ENCODE measurements at regions not wholly inside any gene's neighbourhood (a gene's known extent, or its start where the extent isn't known, plus 50 kb on each side); places are given as distances from the start of the nearest gene placed in this dataset.

GRCh38 chr2:236686561-236686960 lies 116.9 kb downstream of the ACKR3 start:
- POLR2A ChIA-PET (ENCODE audit: unreplicated experiment) = no interaction called here
- Histone ChIP-seq H3K4me1 (replicated peaks; ENCODE audit: insufficient read depth) (no peaks in the 10 kb centered on the region), H3K9me3 (ENCODE audit: insufficient read depth, low read depth) (no peaks in the 10 kb centered on the region), H2AFZ (no peak overlapping the region), H3F3A (ENCODE audit: insufficient read depth, low read depth) (no peaks in the 10 kb centered on the region), H3K79me2 (ENCODE audit: low read depth) (no peaks in the 10 kb centered on the region), H3K36me3 (ENCODE audit: low read depth) (no peaks in the 10 kb centered on the region), H3K4me2 (no peak overlapping the region), H3K4me3 (no peak overlapping the region), H3K27ac (no peak overlapping the region), H3K9me2 (ENCODE audit: insufficient read depth) (no peaks in the 10 kb centered on the region), H4K20me1 (ENCODE audit: insufficient read depth) (no peaks in the 10 kb centered on the region), H3K27me3 (ENCODE audit: insufficient read depth, low read depth) (peaks cover 12% of the 10 kb centered on the region; the same call in 1 of the 2 replicates)
- no peak for DNase-seq
- CTCF ChIA-PET = no interaction called here
- TF ChIP-seq CTCF (conservative IDR thresholded peaks at IDR 0.05) (no peak), EZH2 (IDR thresholded peaks at IDR 0.05; ENCODE audit: low read depth) (no peak)
- BruUV-seq (replicated peaks) = no TSS peak
- intact Hi-C loops (cut with micrococcal nuclease; ENCODE audit: unreplicated experiment) = no loop called here

- Histone ChIP-seq H3K27ac (no peak overlapping the region), H3K4me1 (replicated peaks; ENCODE audit: insufficient read depth) (no peaks in the 10 kb centered on the region), H3K4me2 (no peak overlapping the region), H3K9me2 (ENCODE audit: insufficient read depth) (no peaks in the 10 kb centered on the region), H3K27me3 (ENCODE audit: insufficient read depth, low read depth) (peaks cover 16% of the 10 kb centered on the region; the same call in 1 of the 2 replicates), H3F3A (ENCODE audit: insufficient read depth, low read depth) (no peaks in the 10 kb centered on the region), H3K79me2 (ENCODE audit: low read depth) (no peaks in the 10 kb centered on the region), H4K20me1 (ENCODE audit: insufficient read depth) (no peaks in the 10 kb centered on the region), H3K9me3 (ENCODE audit: insufficient read depth, low read depth) (no peaks in the 10 kb centered on the region), H3K36me3 (ENCODE audit: low read depth) (no peaks in the 10 kb centered on the region), H3K4me3 (no peak overlapping the region), H2AFZ (no peak overlapping the region)
- intact Hi-C loops (cut with micrococcal nuclease; ENCODE audit: unreplicated experiment) = no loop called here
- CTCF ChIA-PET = no interaction called here
- no peak for TF ChIP-seq EZH2 (IDR thresholded peaks at IDR 0.05; ENCODE audit: low read depth)
- TF ChIP-seq CTCF (conservative IDR thresholded peaks at IDR 0.05) = no peak
- no TSS peak for BruUV-seq (replicated peaks)
- DNase-seq = no peak
- POLR2A ChIA-PET (ENCODE audit: unreplicated experiment) = interaction anchor here (0.7 kb wide), 1 partner anchor 115 kb away, joined by 6 read pairs; no protein-coding TSS in a partner anchor
These were observed 117.8 kb downstream of the ACKR3 start for GRCh38 chr2:236687296-236687965.

GRCh38 chr2:236688157-236688556 lies 118.5 kb downstream of the ACKR3 start:
- intact Hi-C loops (cut with micrococcal nuclease; ENCODE audit: unreplicated experiment) = no loop called here
- H4K20me1 ChIP-seq (ENCODE audit: insufficient read depth) = no peaks in the 10 kb centered on the region
- no peaks in the 10 kb centered on the region for H3K36me3 ChIP-seq (ENCODE audit: low read depth)
- DNase-seq = no peak
- BruUV-seq (replicated peaks) = no TSS peak
- no peaks in the 10 kb centered on the region for H3F3A ChIP-seq (ENCODE audit: insufficient read depth, low read depth)
- H3K79me2 ChIP-seq (ENCODE audit: low read depth) = no peaks in the 10 kb centered on the region
- H3K4me2 ChIP-seq = no peak overlapping the region
- ChIA-PET POLR2A (ENCODE audit: unreplicated experiment) (interaction anchor here (0.6 kb wide), 1 partner anchor 1044 kb away, joined by 3 read pairs; no protein-coding TSS in a partner anchor), CTCF (no interaction called here)
- H3K4me1 ChIP-seq (replicated peaks; ENCODE audit: insufficient read depth) = no peaks in the 10 kb centered on the region
- peaks cover 22% of the 10 kb centered on the region; the same call in 1 of the 2 replicates for H3K27me3 ChIP-seq (ENCODE audit: insufficient read depth, low read depth)
- no peak overlapping the region for H3K27ac ChIP-seq
- no peak overlapping the region for H2AFZ ChIP-seq
- H3K4me3 ChIP-seq = no peak overlapping the region
- H3K9me3 ChIP-seq (ENCODE audit: insufficient read depth, low read depth) = no peaks in the 10 kb centered on the region
- no peak for TF ChIP-seq EZH2 (IDR thresholded peaks at IDR 0.05; ENCODE audit: low read depth)
- no peak for TF ChIP-seq CTCF (conservative IDR thresholded peaks at IDR 0.05)
- no peaks in the 10 kb centered on the region for H3K9me2 ChIP-seq (ENCODE audit: insufficient read depth)
